ENCODE measurements at regions not wholly inside any gene's neighbourhood (a gene's known extent, or its start where the extent isn't known, plus 50 kb on each side); places are given as distances from the start of the nearest gene placed in this dataset.

GRCh38 chr12:24266982-24267381 lies 317.5 kb upstream of the SOX5 start:
- no peak for DNase-seq (ENCODE audit: low spot score)
- in situ Hi-C loops (cut with MboI; ENCODE audit: low pct_unique_long_range_greater_than_20kb, low sequenced_read_pairs, unreplicated experiment) = no loop called here
- no peak for TF ChIP-seq CTCF (IDR thresholded peaks at IDR 0.05; ENCODE audit: extremely low read depth, insufficient read depth, missing control alignments)

GRCh38 chr12:24256684-24257083 lies 307.2 kb upstream of the SOX5 start:
- in situ Hi-C loops (cut with MboI; ENCODE audit: low pct_unique_long_range_greater_than_20kb, low sequenced_read_pairs, unreplicated experiment) = no loop called here
- no peak for TF ChIP-seq CTCF (IDR thresholded peaks at IDR 0.05; ENCODE audit: extremely low read depth, insufficient read depth, missing control alignments)
- no peak for DNase-seq (ENCODE audit: low spot score)

- TF ChIP-seq CTCF (IDR thresholded peaks at IDR 0.05; ENCODE audit: extremely low read depth, insufficient read depth, missing control alignments) = no peak
- no peak for DNase-seq (ENCODE audit: low spot score)
- in situ Hi-C loops (cut with MboI; ENCODE audit: low pct_unique_long_range_greater_than_20kb, low sequenced_read_pairs, unreplicated experiment) = no loop called here
Measured at GRCh38 chr12:24255920-24256665, 306.6 kb upstream of the SOX5 start.

GRCh38 chr12:24252602-24253001 lies 303.1 kb upstream of the SOX5 start:
- TF ChIP-seq CTCF (IDR thresholded peaks at IDR 0.05; ENCODE audit: extremely low read depth, insufficient read depth, missing control alignments) = no peak

GRCh38 chr12:24246934-24247333 lies 297.5 kb upstream of the SOX5 start:
- DNase-seq (ENCODE audit: low spot score) = no peak
- TF ChIP-seq CTCF (IDR thresholded peaks at IDR 0.05; ENCODE audit: extremely low read depth, insufficient read depth, missing control alignments) = no peak
- in situ Hi-C loops (cut with MboI; ENCODE audit: low pct_unique_long_range_greater_than_20kb, low sequenced_read_pairs, unreplicated experiment) = no loop called here

More at GRCh38 chr12:24252602-24253001, 303.1 kb upstream of the SOX5 start:
- DNase-seq (ENCODE audit: low spot score) = no peak
- in situ Hi-C loops (cut with MboI; ENCODE audit: low pct_unique_long_range_greater_than_20kb, low sequenced_read_pairs, unreplicated experiment) = no loop called here

GRCh38 chr12:24246376-24246775 lies 296.9 kb upstream of the SOX5 start:
- in situ Hi-C loops (cut with MboI; ENCODE audit: low pct_unique_long_range_greater_than_20kb, low sequenced_read_pairs, unreplicated experiment) = no loop called here
- DNase-seq (ENCODE audit: low spot score) = no peak

More at GRCh38 chr12:24246376-24246775, 296.9 kb upstream of the SOX5 start:
- no peak for TF ChIP-seq CTCF (IDR thresholded peaks at IDR 0.05; ENCODE audit: extremely low read depth, insufficient read depth, missing control alignments)

Measured in GM13977 (cell line).